Testis (tissue), 2 donors: ENCODE measurements at regions not wholly inside any gene's neighbourhood (a gene's known extent, or its start where the extent isn't known, plus 50 kb on each side); places are given as distances from the start of the nearest gene placed in this dataset.

Experiments
- POLR2A ChIP-seq: fragments of 450-650 bp; IDR thresholded peaks from one replicate; pipeline ENCODE4 v1.6.1; 2017; ENCODE audit warnings: antibody characterized with exemption, mild to moderate bottlenecking, moderate library complexity
- TF ChIP-seq, protein P1 (sequence below), 3 experiments: fragments of 450-650 bp in 2 of 3; fragments of 200-600 bp in 1 of 3; sonication (generic) in 1 of 3; IDR thresholded peaks; one replicate each; pipeline ENCODE4 v1.5.1; 2016 to 2019; ENCODE audit warnings: antibody characterized with exemption in 3 of 3, mild to moderate bottlenecking in 2 of 3, moderate library complexity in 1 of 3

- TF ChIP-seq, protein P1, sequence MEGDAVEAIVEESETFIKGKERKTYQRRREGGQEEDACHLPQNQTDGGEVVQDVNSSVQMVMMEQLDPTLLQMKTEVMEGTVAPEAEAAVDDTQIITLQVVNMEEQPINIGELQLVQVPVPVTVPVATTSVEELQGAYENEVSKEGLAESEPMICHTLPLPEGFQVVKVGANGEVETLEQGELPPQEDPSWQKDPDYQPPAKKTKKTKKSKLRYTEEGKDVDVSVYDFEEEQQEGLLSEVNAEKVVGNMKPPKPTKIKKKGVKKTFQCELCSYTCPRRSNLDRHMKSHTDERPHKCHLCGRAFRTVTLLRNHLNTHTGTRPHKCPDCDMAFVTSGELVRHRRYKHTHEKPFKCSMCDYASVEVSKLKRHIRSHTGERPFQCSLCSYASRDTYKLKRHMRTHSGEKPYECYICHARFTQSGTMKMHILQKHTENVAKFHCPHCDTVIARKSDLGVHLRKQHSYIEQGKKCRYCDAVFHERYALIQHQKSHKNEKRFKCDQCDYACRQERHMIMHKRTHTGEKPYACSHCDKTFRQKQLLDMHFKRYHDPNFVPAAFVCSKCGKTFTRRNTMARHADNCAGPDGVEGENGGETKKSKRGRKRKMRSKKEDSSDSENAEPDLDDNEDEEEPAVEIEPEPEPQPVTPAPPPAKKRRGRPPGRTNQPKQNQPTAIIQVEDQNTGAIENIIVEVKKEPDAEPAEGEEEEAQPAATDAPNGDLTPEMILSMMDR (IDR thresholded peaks at IDR 0.05): no peak
- TF ChIP-seq POLR2A: no peak
These were observed 681.8 kb downstream of the CENPC start for GRCh38 chr4:66863481-66863880.
